AG09319 (cell line): ENCODE measurements at regions not wholly inside any gene's neighbourhood (a gene's known extent, or its start where the extent isn't known, plus 50 kb on each side); places are given as distances from the start of the nearest gene placed in this dataset.

Experiments used
- DNase-seq: peaks from one replicate; pipeline ENCODE4 v3.0.0-alpha.2; 2010; ENCODE audit warnings: low read depth; ENCODE audit errors: extremely low read depth
- CTCF ChIP-seq: IDR thresholded peaks from 2 replicates; pipeline ENCODE4 v1.5.1; 2011; ENCODE audit warnings: low read depth, mild to moderate bottlenecking, inconsistent platforms, low read length, moderate library complexity

- DNase-seq: no peak
- no peak for TF ChIP-seq CTCF
These were observed 330.3 kb upstream of the FAM241A start for GRCh38 chr4:111814961-111815360.

- TF ChIP-seq CTCF: no peak
- DNase-seq: no peak
These were observed 323.9 kb upstream of the FAM241A start for GRCh38 chr4:111821342-111821741.

- DNase-seq: no peak
- TF ChIP-seq CTCF: no peak
These were observed 308.7 kb upstream of the FAM241A start for GRCh38 chr4:111836601-111837000.

GRCh38 chr4:111837761-111838160 lies 307.5 kb upstream of the FAM241A start:
- no peak for DNase-seq
- TF ChIP-seq CTCF: no peak

GRCh38 chr4:111838406-111838930 lies 306.8 kb upstream of the FAM241A start:
- TF ChIP-seq CTCF: no peak
- no peak for DNase-seq

- DNase-seq: no peak
- no peak for TF ChIP-seq CTCF
These were observed 306.1 kb upstream of the FAM241A start for GRCh38 chr4:111839141-111839540.

GRCh38 chr4:111842336-111842735 lies 302.9 kb upstream of the FAM241A start:
- TF ChIP-seq CTCF: no peak
- no peak for DNase-seq
